HG02678 (cell line): ENCODE measurements at regions not wholly inside any gene's neighbourhood (a gene's known extent, or its start where the extent isn't known, plus 50 kb on each side); places are given as distances from the start of the nearest gene placed in this dataset.

Source experiments
- ATAC-seq: cut with Tn5 transposase; IDR thresholded peaks from one replicate; pipeline ENCODE4 v1.9.1; 2021; ENCODE audit warnings: mild to moderate bottlenecking, moderate library complexity; ENCODE audit not compliant: unreplicated experiment

DNA sequence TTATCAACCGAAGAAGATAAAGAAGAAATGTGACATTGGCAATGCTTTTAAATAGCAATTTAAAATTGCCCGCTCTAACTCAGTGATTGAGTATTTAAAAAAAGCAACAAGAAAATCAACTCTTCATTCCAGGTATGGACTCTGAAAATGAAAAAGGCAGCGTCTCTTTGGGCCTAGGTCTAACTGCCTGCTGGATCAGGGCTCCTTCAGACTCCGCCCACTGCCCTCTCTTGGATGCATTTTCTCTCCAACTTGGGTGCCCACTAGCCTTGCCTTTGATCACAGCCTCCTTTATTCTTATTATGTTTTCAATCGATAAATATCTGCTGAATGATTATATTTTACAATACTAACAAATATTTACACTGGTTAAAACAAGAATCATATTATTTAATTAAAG lies 268.9 kb downstream of the MRPL39 start:
- no peak for ATAC-seq

DNA sequence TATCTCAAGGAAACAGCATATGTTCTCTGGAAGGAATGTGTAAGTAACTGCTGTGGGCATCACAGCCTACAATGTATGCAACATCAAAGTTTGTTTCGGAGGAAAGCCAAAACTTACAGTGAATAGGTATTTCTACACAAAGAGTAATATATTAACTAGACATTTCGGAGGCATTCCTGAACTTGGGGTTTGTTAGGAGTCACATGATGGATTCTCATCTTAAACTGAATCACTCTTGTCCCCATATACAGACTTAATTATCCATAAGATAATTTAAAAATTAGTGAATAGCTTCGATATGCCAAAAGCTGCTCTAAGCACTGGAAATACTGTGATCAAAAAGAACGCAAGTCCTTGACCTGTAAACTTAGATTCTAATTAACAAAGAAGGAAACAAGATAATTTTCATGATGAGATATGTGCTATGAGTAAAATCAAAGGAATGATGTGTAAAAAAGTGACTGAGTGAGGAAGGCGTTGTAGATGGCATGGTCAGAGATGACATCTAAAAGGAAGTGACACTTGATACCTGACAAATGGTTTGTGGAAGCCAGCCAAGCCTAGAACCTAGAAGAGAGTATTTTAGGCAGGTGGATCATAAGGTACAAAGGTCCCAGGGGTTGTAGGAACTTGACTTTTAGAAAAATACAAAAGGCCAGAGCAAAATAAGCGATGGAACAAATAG lies 273.1 kb downstream of the MRPL39 start:
- no peak for ATAC-seq

DNA sequence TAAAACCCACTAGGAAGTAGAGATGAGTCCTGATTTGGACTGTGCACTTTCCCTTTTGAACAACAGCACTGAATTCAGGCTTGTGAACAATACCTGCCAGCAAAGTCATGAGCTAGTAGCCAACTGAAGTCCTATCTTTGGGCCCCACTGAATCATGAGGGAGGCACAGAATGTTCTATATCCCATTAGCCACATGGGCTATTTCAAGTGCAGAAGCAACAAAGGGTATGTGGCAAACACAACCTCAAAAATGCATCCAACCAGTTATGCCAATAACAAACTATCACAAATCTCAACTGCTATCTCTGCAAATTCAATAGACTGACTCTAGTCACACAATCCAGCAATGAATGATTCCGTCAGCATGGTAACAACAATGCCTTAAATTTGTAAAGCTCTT lies 276.0 kb downstream of the MRPL39 start:
- ATAC-seq: no peak

DNA sequence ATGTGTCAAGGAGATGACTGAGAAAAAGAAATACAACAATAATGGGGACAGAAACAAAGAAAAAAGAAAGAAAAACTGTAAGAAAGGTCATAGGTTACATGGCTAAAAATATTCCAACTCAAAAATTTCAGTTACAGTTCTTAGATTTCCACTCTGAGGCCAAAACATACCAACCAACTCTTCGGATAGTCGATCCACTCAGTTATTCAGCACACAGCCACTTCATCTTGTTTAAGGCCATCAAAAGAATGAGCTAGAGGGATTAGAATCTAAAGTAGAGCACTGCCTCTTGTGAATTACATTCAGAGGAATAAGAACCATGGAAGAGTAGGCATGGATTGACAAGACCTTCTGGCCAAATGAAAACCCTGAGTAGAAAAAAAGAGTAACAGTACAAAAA lies 277.0 kb downstream of the MRPL39 start:
- ATAC-seq: no peak

DNA sequence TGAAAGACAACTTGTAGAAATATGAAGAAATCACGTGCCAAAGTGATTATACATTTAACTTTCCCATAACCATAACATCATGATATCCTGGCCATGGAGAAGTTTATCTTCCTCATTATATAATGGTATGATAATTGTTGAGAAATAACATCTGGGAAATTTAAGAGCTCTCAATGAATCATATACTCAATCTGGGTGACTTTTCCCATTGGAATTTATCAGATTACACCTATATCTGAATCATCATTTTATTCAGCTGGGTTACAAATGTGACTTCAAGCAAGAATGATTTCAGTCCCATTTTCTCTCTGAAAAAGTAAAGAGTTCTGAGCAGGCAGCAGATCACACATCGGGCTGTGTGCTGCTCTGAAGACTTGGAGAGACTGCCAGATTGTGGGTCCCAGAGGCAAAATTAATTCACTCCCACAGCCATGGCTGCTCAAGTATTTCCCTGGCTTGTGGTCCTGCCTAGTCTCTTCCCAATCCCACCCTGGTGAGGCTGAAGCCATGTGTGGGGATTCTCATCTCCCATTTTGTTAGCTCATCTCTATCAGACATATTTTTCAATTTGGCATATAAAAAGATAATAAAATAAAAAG lies 278.0 kb downstream of the MRPL39 start:
- no peak for ATAC-seq

DNA sequence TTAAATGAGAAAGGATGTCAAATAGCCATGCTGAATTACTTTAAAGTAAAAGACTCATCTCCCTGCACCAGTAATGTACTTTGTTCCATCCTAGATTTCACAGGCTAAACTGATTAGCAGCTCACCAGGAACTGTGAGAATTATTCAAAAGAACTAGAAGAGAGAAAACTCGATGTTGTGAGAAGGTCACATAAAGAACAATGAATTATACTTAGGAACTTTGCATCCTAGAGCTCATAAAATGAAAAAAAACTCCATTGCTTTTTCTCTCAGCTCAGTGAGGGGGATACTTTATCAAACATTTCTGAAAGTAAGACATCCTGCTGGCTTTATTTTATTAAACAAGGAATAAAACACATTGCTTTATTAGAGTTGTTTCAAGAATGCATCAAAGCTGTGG lies 278.5 kb downstream of the MRPL39 start:
- ATAC-seq: no peak

DNA sequence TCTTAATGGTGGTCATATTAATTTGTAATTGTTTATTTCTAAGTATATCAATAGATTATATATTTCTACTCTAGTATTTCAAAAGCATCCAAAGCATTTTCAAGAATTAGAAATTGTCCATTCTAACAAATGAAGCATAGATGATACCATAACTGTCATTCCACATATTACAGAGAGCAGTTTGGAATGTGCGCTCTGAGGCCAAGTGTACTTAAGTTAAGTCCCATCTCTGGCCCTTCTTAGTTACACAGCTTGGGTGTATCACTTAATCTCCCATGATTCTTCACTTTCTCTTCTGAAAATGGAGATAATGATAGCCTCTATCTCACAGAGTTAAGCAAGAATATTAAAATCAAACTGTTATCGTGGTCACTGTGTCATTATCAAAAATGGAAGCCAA lies 281.1 kb downstream of the MRPL39 start:
- no peak for ATAC-seq

DNA sequence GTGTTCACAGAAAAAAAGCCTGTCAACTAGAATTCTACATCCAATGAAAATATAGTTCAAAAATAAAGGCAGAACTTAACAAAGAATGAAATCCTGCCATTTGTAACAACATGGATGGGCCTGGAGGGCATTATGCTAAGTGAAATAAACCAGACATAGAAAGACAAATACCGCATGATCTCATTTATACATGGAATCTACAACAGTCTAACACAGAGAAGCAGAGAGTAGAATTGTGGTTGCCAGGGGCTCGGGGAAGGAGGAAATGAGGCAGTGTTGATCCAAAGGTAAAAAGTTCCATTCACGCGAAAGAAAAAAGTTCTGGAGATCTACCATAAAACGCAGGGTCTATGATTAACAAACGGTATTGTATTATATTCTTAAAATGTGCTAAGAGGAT lies 282.6 kb downstream of the MRPL39 start:
- no peak for ATAC-seq

DNA sequence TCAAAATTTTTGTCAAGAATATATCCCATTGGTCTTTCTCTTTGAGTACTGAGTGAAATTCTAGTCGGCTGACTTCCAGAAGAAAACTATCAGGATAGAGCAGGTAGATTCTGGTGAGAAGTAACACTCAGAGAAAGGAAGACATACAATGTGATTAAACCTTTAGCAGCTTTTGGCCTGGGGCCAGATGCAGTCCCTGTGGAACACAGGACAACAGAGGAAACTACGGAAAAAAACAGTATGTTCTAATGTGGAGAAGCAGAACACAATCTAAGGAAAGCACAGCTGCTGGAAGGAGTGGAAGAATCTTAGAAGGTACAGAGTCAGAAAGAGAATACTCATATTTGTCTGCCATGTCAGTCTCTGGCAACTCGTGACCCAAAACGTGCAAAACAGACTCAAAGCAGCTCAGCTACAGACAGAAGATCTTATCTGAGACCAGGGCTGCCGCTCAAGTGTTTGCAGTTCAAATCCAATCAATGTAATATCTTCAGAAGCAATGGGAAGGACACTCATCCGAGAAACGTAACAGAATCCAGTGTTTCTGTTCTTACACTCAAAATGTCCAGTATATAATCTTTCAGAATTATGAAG lies 283.8 kb downstream of the MRPL39 start:
- ATAC-seq: no peak

DNA sequence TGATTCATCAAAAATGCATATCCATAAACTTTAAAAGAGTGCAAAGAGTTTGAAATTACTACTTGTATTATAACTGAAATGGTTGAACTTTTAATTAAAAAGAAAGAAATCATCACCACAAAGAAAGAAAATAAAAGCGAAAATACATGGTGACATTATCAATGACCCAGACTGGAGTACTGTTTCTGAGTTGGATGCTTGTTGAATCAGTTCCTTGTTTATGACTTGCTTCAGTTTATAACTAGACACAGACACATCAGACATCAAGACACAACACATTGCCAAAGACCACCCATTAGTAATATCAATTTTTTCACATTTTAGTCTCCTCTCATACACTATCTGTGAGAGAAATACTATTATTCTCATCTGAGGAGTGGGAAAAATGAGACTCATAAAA lies 293.0 kb downstream of the MRPL39 start:
- ATAC-seq: no peak

DNA sequence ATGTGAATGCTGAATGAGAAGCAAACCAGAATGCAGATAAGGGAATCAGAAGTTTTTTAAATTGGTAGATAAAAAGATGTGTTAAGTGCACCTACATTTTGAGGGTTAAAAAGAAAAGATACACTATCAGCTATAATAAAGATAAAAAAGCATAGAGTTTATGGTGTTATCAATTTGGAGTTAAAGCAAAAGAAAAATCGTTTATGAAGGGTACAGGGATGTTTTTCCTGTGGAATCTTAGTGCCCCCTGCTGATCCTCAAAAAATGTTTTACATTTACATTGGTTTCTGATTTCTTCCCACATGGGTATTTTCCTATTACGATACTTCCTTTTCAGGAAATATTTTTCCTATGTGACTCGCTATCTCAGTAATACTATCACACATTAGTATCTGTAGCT lies 293.5 kb downstream of the MRPL39 start:
- ATAC-seq: no peak

DNA sequence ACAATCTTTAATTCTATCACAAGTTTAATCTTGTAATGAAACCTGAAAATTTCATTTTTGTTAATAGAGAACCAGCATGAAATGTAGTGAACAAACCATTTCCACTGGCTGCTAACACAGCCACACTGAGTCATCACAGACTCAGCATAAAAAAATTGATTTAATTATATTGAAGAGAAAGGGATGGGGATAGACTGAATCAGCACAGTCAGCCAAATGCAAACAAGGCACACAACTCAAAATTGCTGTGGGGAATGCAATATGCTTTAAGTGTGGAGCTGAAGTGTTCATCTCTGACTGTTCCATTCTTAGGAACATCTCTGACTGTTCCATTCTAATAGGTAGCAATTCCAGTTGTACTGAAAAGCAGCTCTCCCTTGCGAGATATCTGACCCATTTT lies 299.8 kb downstream of the MRPL39 start:
- no peak for ATAC-seq

DNA sequence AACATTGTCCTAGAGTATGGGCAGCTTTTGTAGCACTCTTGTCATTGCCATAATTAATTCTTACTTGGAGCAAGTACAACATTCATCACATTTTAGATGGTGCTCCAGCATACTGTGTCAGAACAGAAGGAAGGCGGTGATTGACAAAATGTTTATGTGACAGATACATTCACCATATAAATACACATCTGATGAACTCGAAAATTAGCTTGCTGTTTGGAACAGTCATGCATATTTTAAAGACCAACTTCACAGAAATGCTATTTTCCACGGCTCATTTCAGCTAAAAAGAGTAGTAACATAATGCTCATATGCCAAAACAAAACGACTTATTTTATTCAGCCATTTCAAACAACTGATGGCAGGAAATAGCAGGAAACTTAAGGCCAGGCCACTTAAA lies 302.7 kb downstream of the MRPL39 start:
- no peak for ATAC-seq

DNA sequence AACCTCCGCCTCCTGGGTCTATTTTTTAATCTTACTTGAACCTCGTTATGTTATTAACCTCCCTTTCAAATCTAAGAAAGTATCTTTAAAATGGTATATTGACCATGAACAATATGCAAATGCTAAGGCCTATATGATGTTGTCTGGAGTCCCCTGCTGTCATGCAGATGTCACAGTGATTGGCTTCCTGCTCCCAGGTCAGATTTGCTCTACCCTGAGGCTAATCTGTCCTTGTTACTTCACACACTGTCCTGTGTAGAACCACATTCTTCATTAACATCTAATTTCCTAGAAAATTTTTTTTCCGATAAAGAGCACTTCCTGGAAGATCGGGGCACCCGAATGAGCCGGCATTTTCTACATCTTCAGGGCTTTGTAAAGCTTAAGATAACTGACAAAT lies 306.6 kb downstream of the MRPL39 start:
- no peak for ATAC-seq

DNA sequence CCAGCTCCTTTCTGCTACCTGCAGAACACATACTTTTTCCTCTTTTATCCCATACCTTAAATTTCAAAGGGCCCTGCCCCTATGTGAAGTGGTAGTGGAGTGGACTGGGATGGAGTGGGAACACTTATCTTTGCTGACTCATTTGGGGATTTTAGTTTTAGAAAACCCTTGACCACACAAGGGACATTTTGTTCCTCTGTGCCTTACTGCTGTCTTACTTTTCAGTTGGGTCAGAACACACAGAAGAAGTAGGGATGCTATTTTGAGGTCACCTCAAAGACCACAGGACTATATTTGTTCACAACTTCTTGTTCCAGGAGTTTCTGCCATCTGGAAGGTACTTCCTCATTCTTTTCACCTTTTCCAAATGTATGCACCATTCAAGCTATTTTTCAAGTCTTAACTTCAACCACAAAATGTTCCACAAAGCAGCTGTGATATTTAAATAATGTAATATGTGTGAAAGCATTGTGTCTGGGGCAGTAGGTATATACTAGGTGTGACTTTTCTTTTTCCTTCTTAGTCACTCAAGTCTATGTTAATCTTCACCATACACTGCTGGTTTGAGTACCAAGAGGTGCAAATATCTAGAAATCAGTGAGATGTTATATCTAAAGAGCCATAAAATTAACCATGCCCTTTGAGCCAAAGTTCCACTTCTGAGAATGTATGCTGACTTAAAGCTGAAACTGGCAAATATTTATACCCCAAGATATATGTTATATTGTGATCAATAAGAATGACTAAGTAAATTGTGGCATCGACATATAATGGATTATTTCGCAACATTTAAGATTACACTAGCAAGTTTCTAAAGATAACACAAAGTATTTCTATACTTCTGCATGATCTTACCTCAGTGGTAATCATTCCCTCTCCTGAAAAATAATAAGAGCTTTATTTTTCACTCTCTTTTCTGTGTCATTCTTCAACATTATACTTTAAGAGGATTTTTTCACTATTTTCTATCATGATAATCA lies 308.5 kb downstream of the MRPL39 start:
- peak; percentile 91 for ATAC-seq

DNA sequence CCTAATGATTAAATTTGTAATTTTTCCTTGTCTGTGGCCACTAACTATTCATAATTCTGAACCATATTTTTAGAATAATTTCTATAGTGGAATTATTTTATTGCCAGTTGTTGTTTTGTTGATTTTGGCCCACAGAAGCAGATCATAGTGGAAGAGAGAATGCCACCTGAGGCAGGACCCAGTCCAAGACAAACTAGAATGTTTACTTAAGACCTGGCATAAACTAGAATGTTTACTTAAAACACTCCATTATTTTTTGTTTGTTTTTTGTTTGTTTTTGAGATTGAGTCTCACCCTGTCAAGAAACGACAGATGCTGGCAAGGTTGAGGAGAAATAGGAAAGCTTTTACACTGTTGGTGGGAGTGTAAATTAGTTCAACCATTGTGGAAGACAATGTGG lies 310.2 kb downstream of the MRPL39 start:
- no peak for ATAC-seq

DNA sequence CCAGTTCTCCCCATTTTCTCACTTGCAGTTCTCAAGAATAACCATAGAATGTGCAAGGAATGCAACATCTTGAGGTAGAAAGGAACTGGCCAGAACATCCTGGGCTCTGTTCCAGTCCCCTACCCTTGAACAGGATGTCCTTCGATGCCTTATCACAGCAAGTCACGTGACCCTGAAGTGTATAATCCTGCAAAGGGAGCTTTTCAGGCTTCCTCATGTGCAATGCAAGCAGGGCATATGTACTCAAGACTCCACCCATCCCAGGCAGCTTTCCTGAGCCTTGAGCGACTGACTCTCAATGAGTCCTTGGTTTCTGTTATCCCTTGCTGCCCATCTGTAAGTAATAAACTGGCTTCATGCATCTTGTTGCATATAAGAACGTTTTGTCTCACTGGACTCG lies 311.0 kb downstream of the MRPL39 start:
- no peak for ATAC-seq

DNA sequence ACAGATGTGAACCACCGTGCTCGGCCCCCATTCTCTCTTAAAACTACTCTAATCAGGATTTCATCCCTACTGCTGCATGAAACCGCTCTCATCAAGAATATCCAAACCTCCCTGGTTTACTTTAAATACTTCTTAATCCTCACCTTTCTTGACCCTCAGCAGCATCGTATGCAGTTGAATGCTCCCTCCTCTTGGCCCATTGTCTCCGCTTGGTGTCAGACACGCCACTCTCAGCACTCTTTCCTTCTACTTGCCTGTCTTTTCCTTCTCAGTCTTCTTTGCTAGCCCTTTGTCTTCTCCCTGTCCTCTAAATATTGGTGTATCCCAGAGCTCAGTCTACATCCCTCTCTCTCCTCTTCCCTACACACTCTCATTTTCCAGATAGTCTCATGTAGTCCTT lies 314.9 kb downstream of the MRPL39 start:
- ATAC-seq: no peak

DNA sequence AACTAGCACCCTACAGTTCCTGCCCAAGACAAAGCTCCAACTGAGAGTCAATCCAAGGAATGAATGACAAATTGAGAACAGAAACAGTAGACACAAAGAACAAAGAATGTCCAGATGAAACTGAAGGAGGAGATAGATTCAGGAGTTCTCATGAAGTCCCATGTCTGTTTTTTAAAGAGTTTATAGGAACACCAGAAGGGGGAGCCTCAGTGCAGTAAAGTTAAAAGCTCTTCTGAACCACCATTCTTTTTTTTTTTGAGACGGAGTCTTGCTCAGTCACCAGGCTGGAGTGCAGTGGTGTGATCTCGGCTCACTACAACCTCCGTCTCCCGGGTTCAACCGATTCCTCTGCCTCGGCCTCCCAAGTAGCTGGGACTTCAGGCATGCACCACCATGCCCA lies 323.6 kb downstream of the MRPL39 start:
- ATAC-seq: no peak

DNA sequence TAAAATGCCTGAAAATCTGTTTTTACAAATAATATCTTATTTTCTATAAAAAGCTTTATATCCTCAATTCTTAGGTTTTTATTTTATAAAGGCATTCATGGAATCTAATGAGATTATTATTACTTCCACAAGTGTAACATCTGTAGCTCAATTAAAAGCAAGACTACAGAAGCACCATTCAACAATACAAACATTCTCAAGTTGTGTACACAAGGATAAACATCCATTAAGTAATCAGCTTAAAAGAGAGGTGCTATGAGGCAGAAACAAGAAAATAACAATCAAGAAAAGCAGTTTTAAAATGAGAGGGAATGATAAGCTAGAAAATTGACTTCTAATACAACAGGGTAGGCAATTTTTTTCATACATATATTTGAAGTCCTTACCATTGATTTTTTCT lies 326.1 kb downstream of the MRPL39 start:
- no peak for ATAC-seq

DNA sequence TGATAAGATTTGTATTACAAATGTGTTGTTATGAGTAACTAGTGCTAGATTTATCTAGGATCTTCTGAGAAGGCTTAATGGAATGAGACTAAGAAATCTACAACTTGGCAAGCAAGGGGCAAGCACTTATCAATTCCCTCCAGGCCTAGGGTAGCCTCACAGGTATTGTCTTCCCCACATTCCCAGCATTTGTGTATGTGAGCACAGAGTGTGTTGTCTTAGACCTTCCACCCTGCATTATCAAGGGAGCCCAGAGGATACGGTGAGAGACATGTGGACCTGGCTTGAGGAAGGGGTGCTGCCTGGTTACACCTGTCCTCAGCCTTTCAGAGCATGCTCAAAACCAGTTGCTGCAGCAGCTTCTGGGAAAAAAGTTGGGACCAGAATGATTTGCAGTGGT lies 327.2 kb downstream of the MRPL39 start:
- ATAC-seq: no peak

DNA sequence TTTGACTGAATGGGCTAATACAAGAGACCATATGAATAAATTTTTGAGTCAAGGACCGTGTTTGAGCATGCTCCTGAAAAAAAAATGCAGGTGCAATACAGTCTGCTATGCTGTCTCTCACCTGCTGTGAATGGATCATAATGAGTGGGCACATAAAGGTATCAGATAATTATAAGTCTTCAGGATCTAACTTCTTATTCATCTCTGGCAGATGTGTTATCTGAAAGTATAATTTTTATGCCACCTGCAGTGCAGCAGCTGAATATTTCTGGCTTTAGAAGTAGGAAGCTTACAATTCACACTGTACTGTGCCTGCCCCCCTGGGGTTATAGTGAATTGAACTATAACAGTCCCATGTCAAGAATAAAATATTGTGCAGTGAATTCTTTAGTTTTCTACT lies 333.3 kb downstream of the MRPL39 start:
- no peak for ATAC-seq
